T-helper 17 cell (primary cell): ENCODE measurements at regions not wholly inside any gene's neighbourhood (a gene's known extent, or its start where the extent isn't known, plus 50 kb on each side); places are given as distances from the start of the nearest gene placed in this dataset.

Source experiments
- ATAC-seq: fragments of 150-1000 bp; cut with Tn5 transposase; 2 replicates; pipeline ENCODE4 v1.10.0; 2021; ENCODE audit warnings: mild to moderate bottlenecking, moderate library complexity
- DNase-seq, 3 donors: peaks; one replicate each; pipeline versions ENCODE4 v3.0.0 to v3.0.0-alpha.2; 2020 to 2021
- H3K9me3 ChIP-seq: one replicate; pipeline ENCODE4 v1.7.0; 2013; ENCODE audit warnings: low read length, mild to moderate bottlenecking; ENCODE audit not compliant: control insufficient read depth, poor library complexity, severe bottlenecking
- H3K27ac Mint-ChIP-seq: one replicate; pipeline ENCODE4 v1.8.0; 2022; ENCODE audit warnings: mild to moderate bottlenecking, moderate library complexity, mixed read lengths
- H3K27me3 Mint-ChIP-seq: one replicate; pipeline ENCODE4 v1.8.0; 2022; ENCODE audit warnings: mixed read lengths
- H3K36me3 Mint-ChIP-seq: one replicate; pipeline ENCODE4 v1.8.0; 2022; ENCODE audit warnings: low read depth, mixed read lengths
- H3K4me1 Mint-ChIP-seq: one replicate; pipeline ENCODE4 v1.8.0; 2022; ENCODE audit warnings: mild to moderate bottlenecking, mixed read lengths
- H3K4me3 Mint-ChIP-seq: one replicate; pipeline ENCODE4 v1.8.0; 2022; ENCODE audit warnings: mild to moderate bottlenecking, moderate library complexity, mixed read lengths

DNA sequence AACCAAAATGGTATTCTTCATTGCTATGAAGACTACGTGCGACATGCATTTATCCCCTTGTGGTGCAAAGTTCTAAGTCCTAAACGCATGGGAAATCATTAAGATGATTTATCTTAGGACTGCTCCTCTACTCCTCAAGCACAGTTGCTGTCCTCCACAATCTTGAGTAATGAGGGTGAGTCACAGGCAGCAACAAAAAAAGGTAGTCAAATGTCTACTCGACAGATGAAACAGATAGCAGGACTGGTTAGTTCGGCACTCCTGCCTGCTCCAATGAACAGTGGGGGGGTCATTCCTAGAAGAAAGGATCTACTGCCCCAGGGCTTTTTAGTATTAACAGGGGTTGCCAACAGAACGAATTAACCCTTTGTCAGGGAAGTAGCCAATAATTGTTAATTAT, 233.7 kb upstream of the FGF13 start:
- no peak for ATAC-seq
- H3K27ac Mint-ChIP-seq: no peak overlapping the region
- no peak for DNase-seq
- no peaks in the 10 kb centered on the region for H3K27me3 Mint-ChIP-seq
- no peaks in the 10 kb centered on the region for H3K9me3 ChIP-seq
- no peak overlapping the region for H3K4me3 Mint-ChIP-seq
- no peaks in the 10 kb centered on the region for H3K36me3 Mint-ChIP-seq
- H3K4me1 Mint-ChIP-seq: no peaks in the 10 kb centered on the region

DNA sequence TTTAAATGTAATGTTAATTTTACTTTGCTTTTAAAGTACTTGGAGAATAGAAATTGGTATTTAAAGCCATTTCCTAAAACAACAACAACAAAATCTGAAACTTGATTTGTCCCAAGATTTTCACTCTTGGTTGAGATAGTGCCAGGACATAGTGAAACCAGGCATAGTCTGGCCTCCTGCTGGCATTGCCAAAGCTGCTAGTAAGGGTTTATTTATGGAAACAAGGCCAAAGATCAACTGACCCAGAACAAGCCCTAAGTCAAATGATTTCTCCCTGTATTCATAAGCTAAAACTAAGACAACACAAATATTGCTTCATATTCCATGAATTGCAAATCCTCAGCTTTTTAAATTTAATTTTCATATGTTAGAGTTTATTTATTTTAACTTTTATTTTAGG, 227.5 kb upstream of the FGF13 start:
- no peaks in the 10 kb centered on the region for H3K9me3 ChIP-seq
- Mint-ChIP-seq H3K27me3 (no peaks in the 10 kb centered on the region), H3K4me1 (no peaks in the 10 kb centered on the region), H3K4me3 (no peak overlapping the region), H3K36me3 (no peaks in the 10 kb centered on the region), H3K27ac (no peak overlapping the region)
- ATAC-seq (no peak), DNase-seq (no peak)

DNA sequence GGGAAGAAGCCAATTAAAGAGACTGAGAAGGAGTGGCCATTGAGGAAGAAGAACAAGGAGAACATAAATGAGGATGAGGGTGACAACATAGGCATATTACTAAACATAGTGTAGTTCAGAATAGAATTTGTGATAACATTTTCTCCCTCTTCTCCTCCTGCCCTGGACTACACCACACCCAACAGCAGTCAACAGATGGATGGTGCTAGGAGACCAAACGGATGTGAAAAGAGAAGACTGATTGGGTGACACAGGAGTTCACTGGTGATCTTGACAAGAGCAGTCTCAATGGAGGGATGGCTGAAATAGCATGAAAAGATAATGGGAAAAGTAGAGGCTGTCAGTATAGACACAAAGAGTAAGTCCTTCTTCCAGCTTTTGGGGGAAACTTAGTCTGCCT, 226.5 kb upstream of the FGF13 start:
- H3K27ac Mint-ChIP-seq: no peak overlapping the region
- ATAC-seq (no peak), DNase-seq (no peak)
- H3K9me3 ChIP-seq: no peaks in the 10 kb centered on the region
- H3K4me1 Mint-ChIP-seq: no peaks in the 10 kb centered on the region
- no peaks in the 10 kb centered on the region for H3K27me3 Mint-ChIP-seq
- H3K4me3 Mint-ChIP-seq: no peak overlapping the region
- no peaks in the 10 kb centered on the region for H3K36me3 Mint-ChIP-seq

DNA sequence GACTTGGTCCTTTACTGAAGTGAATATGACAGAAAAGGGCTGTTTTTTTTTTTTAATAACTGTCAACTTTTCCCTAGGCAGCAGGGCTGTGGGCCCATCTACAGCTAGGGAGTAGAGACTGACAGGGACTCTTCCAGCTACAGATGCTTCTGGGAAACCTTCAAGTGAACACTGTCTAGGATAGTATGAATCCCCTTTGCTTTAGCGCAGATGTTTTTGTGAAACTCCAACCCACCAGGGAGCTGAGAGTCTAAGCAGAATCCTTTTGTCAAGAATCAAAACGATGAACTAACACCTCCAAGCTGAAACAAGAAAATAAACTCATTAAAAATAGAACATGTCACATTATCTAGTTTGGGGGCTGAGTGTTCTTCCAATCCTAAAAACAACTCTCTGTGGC, 219.7 kb upstream of the FGF13 start:
- DNase-seq (no peak), ATAC-seq (no peak)
- no peaks in the 10 kb centered on the region for H3K9me3 ChIP-seq
- Mint-ChIP-seq H3K36me3 (no peaks in the 10 kb centered on the region), H3K4me1 (no peaks in the 10 kb centered on the region), H3K4me3 (no peak overlapping the region), H3K27me3 (no peaks in the 10 kb centered on the region), H3K27ac (no peak overlapping the region)

DNA sequence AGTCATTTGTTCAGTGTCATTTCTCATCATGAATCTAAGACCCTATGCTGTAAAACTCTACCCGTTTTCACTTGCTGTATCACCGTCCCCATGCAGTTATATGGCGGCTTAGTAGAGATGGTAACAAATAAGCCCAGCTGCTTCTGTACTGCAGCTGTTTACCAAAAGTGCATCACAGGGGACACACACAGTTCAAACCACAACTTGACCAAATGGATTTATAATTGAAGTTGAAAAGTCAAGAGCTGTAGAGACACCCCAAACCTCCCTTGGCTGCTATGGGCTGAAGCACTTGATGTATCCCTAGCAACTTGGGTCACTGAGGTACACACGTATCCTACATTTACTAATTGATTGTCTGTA, 219.0 kb upstream of the FGF13 start:
- H3K4me3 Mint-ChIP-seq: no peak overlapping the region
- no peak overlapping the region for H3K27ac Mint-ChIP-seq
- H3K27me3 Mint-ChIP-seq: no peaks in the 10 kb centered on the region
- no peaks in the 10 kb centered on the region for H3K9me3 ChIP-seq
- H3K36me3 Mint-ChIP-seq: no peaks in the 10 kb centered on the region
- no peak for ATAC-seq
- no peaks in the 10 kb centered on the region for H3K4me1 Mint-ChIP-seq
- no peak for DNase-seq

DNA sequence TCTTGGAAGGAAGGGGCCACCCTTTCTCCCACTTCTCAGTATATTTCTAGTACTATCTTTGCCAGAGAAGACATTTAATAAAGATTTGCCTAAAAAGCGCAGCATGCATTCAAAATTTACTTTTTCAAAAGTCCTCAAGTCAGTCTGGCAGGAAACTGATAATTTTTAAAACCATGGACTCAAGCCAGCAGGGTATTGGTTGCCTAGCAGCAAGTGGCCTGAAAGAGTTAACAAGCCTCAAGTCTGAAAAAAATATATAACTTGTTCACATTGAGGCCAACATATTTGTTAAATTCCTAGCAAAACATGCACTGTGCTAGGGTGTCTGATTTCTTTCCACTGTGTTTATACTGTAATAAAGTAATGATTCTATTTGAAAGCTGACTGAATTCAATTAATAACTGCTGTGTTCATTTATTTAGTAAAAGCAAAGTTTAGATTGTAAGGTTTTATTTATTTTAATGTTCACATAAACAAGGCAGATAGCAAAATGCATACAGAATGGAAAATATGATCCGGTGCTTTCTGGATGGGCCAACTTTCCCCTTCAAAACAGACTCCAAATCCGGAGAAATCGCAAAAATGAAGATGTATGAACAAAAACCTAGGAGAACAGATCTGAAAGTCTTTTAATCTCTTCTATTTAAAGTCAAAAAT, 218.5 kb upstream of the FGF13 start:
- ATAC-seq (no peak), DNase-seq (no peak)
- Mint-ChIP-seq H3K27me3 (no peaks in the 10 kb centered on the region), H3K4me1 (no peaks in the 10 kb centered on the region), H3K27ac (no peak overlapping the region), H3K36me3 (no peaks in the 10 kb centered on the region), H3K4me3 (no peak overlapping the region)
- no peaks in the 10 kb centered on the region for H3K9me3 ChIP-seq

DNA sequence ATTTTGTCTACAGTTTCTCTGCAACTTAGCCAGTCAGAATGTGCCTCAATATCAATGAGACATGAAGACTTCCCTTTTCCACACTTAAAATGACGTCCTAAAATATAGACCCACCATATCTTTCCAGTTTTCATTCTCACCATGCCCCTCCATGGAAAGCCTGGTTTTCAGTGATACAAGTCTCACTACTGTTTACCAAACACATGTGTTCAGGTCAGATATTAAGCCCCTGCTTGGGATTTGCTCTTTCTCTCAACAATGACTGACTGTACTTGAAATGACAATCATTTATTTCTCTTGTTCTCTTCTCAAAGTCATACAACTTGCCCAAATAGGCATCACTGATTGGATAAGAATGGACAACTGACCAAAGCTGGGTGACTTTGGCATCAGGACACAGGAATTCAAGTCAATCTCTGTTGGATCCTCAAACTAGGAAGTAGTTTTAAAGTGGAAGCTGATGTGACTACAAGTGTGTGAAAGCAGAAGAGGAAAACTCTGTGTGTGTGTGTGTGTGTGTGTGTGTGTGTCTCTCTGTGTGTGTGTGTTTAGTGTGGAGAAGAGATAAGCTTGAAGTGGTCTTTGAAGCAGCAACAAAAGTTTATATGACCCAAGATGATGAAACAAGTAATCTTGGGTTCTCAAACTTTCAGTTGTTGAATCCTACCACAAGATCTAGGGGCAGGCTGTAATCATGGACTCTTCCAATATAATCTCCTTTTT, 217.4 kb upstream of the FGF13 start:
- H3K4me1 Mint-ChIP-seq: no peaks in the 10 kb centered on the region
- H3K9me3 ChIP-seq: no peaks in the 10 kb centered on the region
- H3K27me3 Mint-ChIP-seq: no peaks in the 10 kb centered on the region
- no peak overlapping the region for H3K27ac Mint-ChIP-seq
- no peaks in the 10 kb centered on the region for H3K36me3 Mint-ChIP-seq
- DNase-seq: no peak
- no peak overlapping the region for H3K4me3 Mint-ChIP-seq
- ATAC-seq: no peak

DNA sequence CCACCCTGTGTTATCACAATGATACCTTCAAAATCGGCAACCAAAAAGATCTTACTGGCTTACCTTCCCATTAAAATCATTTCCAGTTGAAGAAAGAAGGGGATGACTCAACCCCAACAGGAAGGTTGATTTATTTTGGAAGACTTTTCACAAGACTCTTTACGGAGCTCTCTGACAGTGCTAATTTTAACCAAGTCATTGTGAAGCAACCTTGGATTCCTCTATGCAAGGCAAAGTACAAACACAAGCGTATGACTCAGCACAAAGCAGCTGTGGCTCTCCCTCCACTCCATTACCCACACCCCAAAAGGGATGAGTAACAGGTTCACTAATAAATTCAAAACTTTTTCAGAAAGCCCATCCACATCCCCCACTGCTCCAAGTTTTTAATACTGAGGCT, 213.8 kb upstream of the FGF13 start:
- Mint-ChIP-seq H3K36me3 (no peaks in the 10 kb centered on the region), H3K4me3 (no peak overlapping the region), H3K4me1 (no peaks in the 10 kb centered on the region), H3K27me3 (no peaks in the 10 kb centered on the region), H3K27ac (no peak overlapping the region)
- ATAC-seq (no peak), DNase-seq (no peak)
- no peaks in the 10 kb centered on the region for H3K9me3 ChIP-seq

DNA sequence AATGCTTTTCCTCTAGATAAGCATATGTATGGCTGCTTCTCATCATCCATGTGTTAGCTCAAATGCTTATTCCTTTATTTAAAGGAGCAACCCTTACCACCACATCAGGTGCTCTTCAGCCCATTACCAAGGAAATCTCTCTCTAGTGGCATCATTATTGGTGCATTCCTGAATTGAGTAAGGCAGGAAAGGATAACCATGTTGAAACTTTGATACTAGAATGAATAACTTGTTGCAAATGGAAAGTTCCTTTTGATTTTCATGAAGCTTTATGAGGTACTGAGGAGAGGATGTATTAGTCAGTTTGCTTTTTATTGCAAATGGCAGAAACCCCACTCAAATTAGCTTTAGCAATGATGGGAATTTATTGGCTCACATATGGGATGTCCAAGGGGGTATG, 212.3 kb upstream of the FGF13 start:
- DNase-seq (no peak), ATAC-seq (no peak)
- H3K4me1 Mint-ChIP-seq: no peaks in the 10 kb centered on the region
- no peaks in the 10 kb centered on the region for H3K9me3 ChIP-seq
- H3K27ac Mint-ChIP-seq: no peak overlapping the region
- no peak overlapping the region for H3K4me3 Mint-ChIP-seq
- no peaks in the 10 kb centered on the region for H3K36me3 Mint-ChIP-seq
- no peaks in the 10 kb centered on the region for H3K27me3 Mint-ChIP-seq

DNA sequence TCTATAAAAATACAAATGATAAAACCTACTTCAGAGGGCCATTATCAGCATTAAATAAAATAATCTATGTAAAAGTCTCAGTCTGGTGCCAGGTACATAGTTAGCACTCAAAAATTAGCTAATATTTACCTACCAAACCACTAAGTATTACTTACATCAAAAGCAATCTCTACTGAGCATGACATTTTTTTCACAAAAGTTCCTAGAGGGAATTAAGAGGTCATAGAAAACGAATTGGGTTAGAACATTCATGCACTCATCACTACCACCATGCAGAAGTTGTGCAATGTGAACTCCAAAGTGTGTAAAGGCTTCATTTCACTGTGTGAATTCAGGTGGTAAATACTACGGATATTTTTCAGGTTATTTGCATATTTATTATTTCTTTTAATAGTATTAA, 209.5 kb upstream of the FGF13 start:
- no peak overlapping the region for H3K4me3 Mint-ChIP-seq
- ATAC-seq (no peak), DNase-seq (no peak)
- no peaks in the 10 kb centered on the region for H3K4me1 Mint-ChIP-seq
- no peaks in the 10 kb centered on the region for H3K27me3 Mint-ChIP-seq
- no peaks in the 10 kb centered on the region for H3K9me3 ChIP-seq
- no peaks in the 10 kb centered on the region for H3K36me3 Mint-ChIP-seq
- no peak overlapping the region for H3K27ac Mint-ChIP-seq

DNA sequence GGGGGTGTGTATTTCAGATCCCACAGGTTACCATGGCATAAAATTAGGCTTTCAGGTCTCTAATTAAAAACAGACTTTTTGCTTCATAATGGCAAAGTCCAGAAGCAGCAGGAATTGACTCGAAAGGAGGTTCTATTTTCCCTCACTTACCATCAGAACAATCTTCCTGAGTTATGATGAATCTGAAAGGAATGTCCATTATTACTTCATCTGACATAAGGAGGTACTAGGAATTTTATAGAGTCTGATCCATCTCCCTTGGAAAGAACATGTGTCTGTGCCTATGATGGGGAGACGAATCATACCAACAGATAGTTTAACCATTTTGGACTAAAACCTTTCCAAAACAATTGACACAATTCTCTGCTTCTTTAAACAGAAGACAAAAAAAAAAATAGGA, 206.3 kb upstream of the FGF13 start:
- DNase-seq (no peak), ATAC-seq (no peak)
- no peaks in the 10 kb centered on the region for H3K27me3 Mint-ChIP-seq
- no peak overlapping the region for H3K4me3 Mint-ChIP-seq
- no peaks in the 10 kb centered on the region for H3K36me3 Mint-ChIP-seq
- H3K27ac Mint-ChIP-seq: no peak overlapping the region
- H3K9me3 ChIP-seq: no peaks in the 10 kb centered on the region
- no peaks in the 10 kb centered on the region for H3K4me1 Mint-ChIP-seq

DNA sequence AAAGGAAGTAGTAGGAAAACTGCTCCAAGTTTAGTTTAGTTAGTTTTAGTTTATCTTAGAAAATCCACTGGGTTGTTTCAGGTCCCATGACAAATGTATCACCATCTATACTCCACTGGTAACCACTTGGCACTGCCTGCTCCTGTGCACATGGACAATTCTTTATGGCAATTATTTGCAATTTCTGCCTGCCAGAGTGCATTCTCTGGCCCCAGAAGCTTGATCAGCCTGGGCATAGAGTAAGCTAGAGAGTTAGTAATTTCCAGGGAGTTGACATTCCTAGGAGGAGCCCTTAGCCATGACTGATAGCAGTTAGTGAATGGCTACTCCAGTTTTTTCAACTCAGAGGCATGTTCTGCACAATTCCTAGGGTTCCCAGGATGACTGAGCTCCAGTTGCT, 203.2 kb upstream of the FGF13 start:
- H3K9me3 ChIP-seq: no peaks in the 10 kb centered on the region
- Mint-ChIP-seq H3K4me3 (no peak overlapping the region), H3K27ac (no peak overlapping the region), H3K4me1 (no peaks in the 10 kb centered on the region), H3K27me3 (no peaks in the 10 kb centered on the region), H3K36me3 (no peaks in the 10 kb centered on the region)
- ATAC-seq (no peak), DNase-seq (no peak)

DNA sequence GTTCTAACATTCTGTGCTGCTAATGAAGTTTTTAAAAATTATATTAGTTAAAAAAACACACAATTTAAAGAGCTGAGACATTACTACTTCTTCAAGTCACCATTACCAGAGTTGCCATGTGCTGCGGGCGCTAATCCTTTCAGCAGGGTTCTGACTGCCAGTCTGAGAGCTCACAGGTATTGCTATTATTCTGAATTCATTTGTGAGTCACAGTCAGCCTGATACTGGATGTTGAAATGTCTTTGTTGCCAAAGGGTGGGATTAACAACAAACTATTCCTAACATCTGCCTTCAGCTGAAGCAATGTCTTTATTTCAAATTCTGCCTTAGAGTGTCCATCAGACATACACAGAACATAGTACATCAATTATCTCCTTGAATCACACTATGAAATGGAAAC, 197.1 kb upstream of the FGF13 start:
- Mint-ChIP-seq H3K36me3 (no peaks in the 10 kb centered on the region), H3K27me3 (no peaks in the 10 kb centered on the region), H3K4me1 (no peaks in the 10 kb centered on the region), H3K4me3 (no peak overlapping the region), H3K27ac (no peak overlapping the region)
- no peak for DNase-seq
- no peak for ATAC-seq
- H3K9me3 ChIP-seq: no peaks in the 10 kb centered on the region
